Smooth muscle cell of the brain vasculature (primary cell): ENCODE measurements at regions not wholly inside any gene's neighbourhood (a gene's known extent, or its start where the extent isn't known, plus 50 kb on each side); places are given as distances from the start of the nearest gene placed in this dataset.

Source experiments
- DNase-seq: peaks from one replicate; pipeline ENCODE4 v3.0.0-alpha.2; 2012; ENCODE audit warnings: low read depth, low spot score

GRCh38 chr13:34243403-34243802 is 425.5 kb downstream of the RFC3 start:
- DNase-seq, result no peak

GRCh38 chr13:34246511-34246910 is 428.6 kb downstream of the RFC3 start:
- DNase-seq, result no peak

GRCh38 chr13:34247596-34247995 is 429.6 kb downstream of the RFC3 start:
- no peak for DNase-seq

GRCh38 chr13:34249546-34250039 is 431.6 kb downstream of the RFC3 start:
- no peak for DNase-seq

- DNase-seq, result no peak
Measured at GRCh38 chr13:34250151-34250670, 432.3 kb downstream of the RFC3 start.

- no peak for DNase-seq
Measured at GRCh38 chr13:34254366-34254765, 436.4 kb downstream of the RFC3 start.

- no peak for DNase-seq
Measured at GRCh38 chr13:34255711-34256110, 437.8 kb downstream of the RFC3 start.

GRCh38 chr13:34256236-34256635 is 438.3 kb downstream of the RFC3 start:
- no peak for DNase-seq

- DNase-seq, result no peak
Measured at GRCh38 chr13:34257966-34258365, 440.0 kb downstream of the RFC3 start.

GRCh38 chr13:34258646-34259386 is 440.9 kb downstream of the RFC3 start:
- DNase-seq, result no peak

- no peak for DNase-seq
Measured at GRCh38 chr13:34263681-34264080, 445.7 kb downstream of the RFC3 start.

GRCh38 chr13:34265046-34265679 is 447.2 kb downstream of the RFC3 start:
- no peak for DNase-seq

- DNase-seq, result no peak
Measured at GRCh38 chr13:34276764-34277163, 458.8 kb downstream of the RFC3 start.

- DNase-seq, result no peak
Measured at GRCh38 chr13:34277936-34278335, 460.0 kb downstream of the RFC3 start.

- DNase-seq, result no peak
Measured at GRCh38 chr13:34278780-34279179, 460.8 kb downstream of the RFC3 start.

- DNase-seq, result no peak
Measured at GRCh38 chr13:34290661-34291060, 472.7 kb downstream of the RFC3 start.

GRCh38 chr13:34294483-34295129 is 476.7 kb downstream of the RFC3 start:
- DNase-seq, result no peak

- DNase-seq, result no peak
Measured at GRCh38 chr13:34300559-34300958, 482.6 kb downstream of the RFC3 start.

- no peak for DNase-seq
Measured at GRCh38 chr13:34302596-34302995, 484.6 kb downstream of the RFC3 start.

GRCh38 chr13:34303346-34303745 is 485.4 kb downstream of the RFC3 start:
- no peak for DNase-seq

GRCh38 chr13:34307607-34308006 is 489.7 kb downstream of the RFC3 start:
- DNase-seq, result no peak

- no peak for DNase-seq
Measured at GRCh38 chr13:34308725-34309124, 490.8 kb downstream of the RFC3 start.
